ENCODE measurements at regions not wholly inside any gene's neighbourhood (a gene's known extent, or its start where the extent isn't known, plus 50 kb on each side); places are given as distances from the start of the nearest gene placed in this dataset.

DNA sequence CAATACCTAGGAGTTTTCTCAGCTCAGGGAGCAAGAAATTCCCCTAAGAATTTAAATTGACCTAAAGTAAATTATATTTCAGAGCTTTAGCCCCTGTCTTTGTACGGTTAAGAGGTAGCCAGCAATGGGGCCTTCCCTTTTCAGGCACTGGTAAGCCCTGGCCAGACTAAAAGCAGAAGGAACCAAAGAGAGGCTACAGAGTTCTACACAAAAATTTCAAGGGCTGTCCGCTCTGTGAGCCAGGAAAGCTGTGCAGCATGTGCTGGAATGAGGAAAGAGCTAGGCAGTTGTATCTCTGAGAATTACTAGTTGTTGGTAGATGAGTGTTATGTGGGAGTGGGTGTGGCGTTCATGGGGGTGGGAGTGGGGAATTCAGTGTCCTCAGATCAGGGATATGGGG is 96.3 kb upstream of the MAFB start:
- WGBS, 2 donors, result 85% methylated on average over 3 of the region's 3 CpGs
- peaks cover 0 to 7% (median 0%) of the 10 kb centered on the region in 5 donors for H3K4me1 ChIP-seq (ENCODE audit: control insufficient read depth in 5 of 5, insufficient read depth in 5 of 5, low read length in 5 of 5)
- ATAC-seq (ENCODE audit: insufficient read depth, low FRiP score) (no peak), DNase-seq (no peak)
- TF ChIP-seq, protein P1, sequence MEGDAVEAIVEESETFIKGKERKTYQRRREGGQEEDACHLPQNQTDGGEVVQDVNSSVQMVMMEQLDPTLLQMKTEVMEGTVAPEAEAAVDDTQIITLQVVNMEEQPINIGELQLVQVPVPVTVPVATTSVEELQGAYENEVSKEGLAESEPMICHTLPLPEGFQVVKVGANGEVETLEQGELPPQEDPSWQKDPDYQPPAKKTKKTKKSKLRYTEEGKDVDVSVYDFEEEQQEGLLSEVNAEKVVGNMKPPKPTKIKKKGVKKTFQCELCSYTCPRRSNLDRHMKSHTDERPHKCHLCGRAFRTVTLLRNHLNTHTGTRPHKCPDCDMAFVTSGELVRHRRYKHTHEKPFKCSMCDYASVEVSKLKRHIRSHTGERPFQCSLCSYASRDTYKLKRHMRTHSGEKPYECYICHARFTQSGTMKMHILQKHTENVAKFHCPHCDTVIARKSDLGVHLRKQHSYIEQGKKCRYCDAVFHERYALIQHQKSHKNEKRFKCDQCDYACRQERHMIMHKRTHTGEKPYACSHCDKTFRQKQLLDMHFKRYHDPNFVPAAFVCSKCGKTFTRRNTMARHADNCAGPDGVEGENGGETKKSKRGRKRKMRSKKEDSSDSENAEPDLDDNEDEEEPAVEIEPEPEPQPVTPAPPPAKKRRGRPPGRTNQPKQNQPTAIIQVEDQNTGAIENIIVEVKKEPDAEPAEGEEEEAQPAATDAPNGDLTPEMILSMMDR (IDR thresholded peaks at IDR 0.05; ENCODE audit: control extremely low read depth, extremely low read depth), result no peak
- H3K9ac ChIP-seq (ENCODE audit: insufficient read depth in 1 of 2, low read length in 2 of 2), result no peak overlapping the region
- no peak overlapping the region for H3K27ac ChIP-seq (ENCODE audit: low read depth in 1 of 2, low read length in 1 of 2)
- H3K36me3 ChIP-seq (ENCODE audit: control insufficient read depth in 4 of 4, insufficient read depth in 4 of 4, low read length in 4 of 4), result no peaks in the 10 kb centered on the region
- peaks cover 0 to 4% (median 3%) of the 10 kb centered on the region in 3 donors for H3K27me3 ChIP-seq (ENCODE audit: control insufficient read depth in 3 of 3, insufficient read depth in 3 of 3, low read length in 2 of 3)
- H3K9me3 ChIP-seq (ENCODE audit: control insufficient read depth in 4 of 4, insufficient read depth in 3 of 4, low read length in 3 of 4), result no peaks in the 10 kb centered on the region
- H3K4me3 ChIP-seq, result no peak overlapping the region

GRCh38 chr20:40786336-40786735 is 97.3 kb upstream of the MAFB start:
- Histone ChIP-seq H3K4me3 (no peak overlapping the region), H3K36me3 (ENCODE audit: control insufficient read depth in 4 of 4, insufficient read depth in 4 of 4, low read length in 4 of 4) (no peaks in the 10 kb centered on the region), H3K9me3 (ENCODE audit: control insufficient read depth in 4 of 4, insufficient read depth in 3 of 4, low read length in 3 of 4) (no peaks in the 10 kb centered on the region), H3K4me1 (ENCODE audit: control insufficient read depth in 5 of 5, insufficient read depth in 5 of 5, low read length in 5 of 5) (peaks cover 0 to 3% (median 0%) of the 10 kb centered on the region in 5 donors), H3K9ac (ENCODE audit: insufficient read depth in 1 of 2, low read length in 2 of 2) (no peak overlapping the region), H3K27me3 (ENCODE audit: control insufficient read depth in 3 of 3, insufficient read depth in 3 of 3, low read length in 2 of 3) (peaks cover 0 to 4% (median 3%) of the 10 kb centered on the region in 3 donors), H3K27ac (ENCODE audit: low read depth in 1 of 2, low read length in 1 of 2) (no peak overlapping the region)
- DNase-seq (no peak), ATAC-seq (ENCODE audit: insufficient read depth, low FRiP score) (no peak)
- 86 to 87% methylated on average over 11 of the region's 11 CpGs for WGBS, 2 donors
- TF ChIP-seq, protein P1 (IDR thresholded peaks at IDR 0.05; ENCODE audit: control extremely low read depth, extremely low read depth), result no peak

DNA sequence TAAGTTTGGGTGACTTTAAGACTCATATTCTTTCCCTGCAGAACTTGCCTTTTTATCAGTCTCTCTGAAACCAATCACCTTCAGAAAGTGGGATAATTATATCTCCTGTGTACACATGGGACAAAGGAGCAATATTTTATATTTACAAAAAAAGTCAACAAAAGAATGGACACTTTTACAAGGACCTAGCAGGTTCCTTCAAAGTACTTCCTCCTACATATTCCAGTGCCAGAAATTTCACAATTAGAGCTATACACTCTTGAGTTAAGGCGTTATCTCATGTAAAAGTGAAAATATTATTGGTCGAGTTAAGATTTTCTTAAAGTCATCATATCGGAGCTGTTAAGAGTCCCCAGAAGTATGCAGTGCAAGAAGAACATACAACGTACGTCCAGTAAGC is 98.9 kb upstream of the MAFB start:
- TF ChIP-seq, protein P1 (IDR thresholded peaks at IDR 0.05; ENCODE audit: control extremely low read depth, extremely low read depth), result no peak
- Histone ChIP-seq H3K36me3 (ENCODE audit: control insufficient read depth in 4 of 4, insufficient read depth in 4 of 4, low read length in 4 of 4) (no peaks in the 10 kb centered on the region), H3K4me1 (ENCODE audit: control insufficient read depth in 5 of 5, insufficient read depth in 5 of 5, low read length in 5 of 5) (no peaks in the 10 kb centered on the region), H3K27me3 (ENCODE audit: control insufficient read depth in 3 of 3, insufficient read depth in 3 of 3, low read length in 2 of 3) (peaks cover 0 to 3% (median 0%) of the 10 kb centered on the region in 3 donors), H3K9ac (ENCODE audit: insufficient read depth in 1 of 2, low read length in 2 of 2) (no peak overlapping the region), H3K4me3 (no peak overlapping the region), H3K9me3 (ENCODE audit: control insufficient read depth in 4 of 4, insufficient read depth in 3 of 4, low read length in 3 of 4) (no peaks in the 10 kb centered on the region), H3K27ac (ENCODE audit: low read depth in 1 of 2, low read length in 1 of 2) (no peak overlapping the region)
- DNase-seq, result no peak
- 46 to 65% methylated on average over 5 of the region's 5 CpGs for WGBS, 2 donors
- ATAC-seq (ENCODE audit: insufficient read depth, low FRiP score), result no peak

GRCh38 chr20:40797425-40797824 is 108.4 kb upstream of the MAFB start:
- TF ChIP-seq, protein P1 (IDR thresholded peaks at IDR 0.05; ENCODE audit: control extremely low read depth, extremely low read depth), result no peak
- ATAC-seq (ENCODE audit: insufficient read depth, low FRiP score) (no peak), DNase-seq (peak in 1 of 3 donors; percentile 14)
- Histone ChIP-seq H3K9me3 (ENCODE audit: control insufficient read depth in 4 of 4, insufficient read depth in 3 of 4, low read length in 3 of 4) (no peaks in the 10 kb centered on the region), H3K4me1 (ENCODE audit: control insufficient read depth in 5 of 5, insufficient read depth in 5 of 5, low read length in 5 of 5) (no peaks in the 10 kb centered on the region), H3K4me3 (no peak overlapping the region), H3K9ac (ENCODE audit: insufficient read depth in 1 of 2, low read length in 2 of 2) (no peak overlapping the region), H3K27me3 (ENCODE audit: control insufficient read depth in 3 of 3, insufficient read depth in 3 of 3, low read length in 2 of 3) (no peaks in the 10 kb centered on the region), H3K27ac (ENCODE audit: low read depth in 1 of 2, low read length in 1 of 2) (no peak overlapping the region), H3K36me3 (ENCODE audit: control insufficient read depth in 4 of 4, insufficient read depth in 4 of 4, low read length in 4 of 4) (no peaks in the 10 kb centered on the region)
- WGBS, 2 donors, result 60% methylated on average over 4 of the region's 4 CpGs
